Erythroblast (primary cell): ENCODE measurements at regions not wholly inside any gene's neighbourhood (a gene's known extent, or its start where the extent isn't known, plus 50 kb on each side); places are given as distances from the start of the nearest gene placed in this dataset.

Source experiments
- GATA1 ChIP-seq: IDR thresholded peaks from 2 replicates; pipeline ENCODE4 v1.6.1; 2011; ENCODE audit warnings: low read depth, mild to moderate bottlenecking, control low read depth, low read length, moderate library complexity
- POLR2A ChIP-seq: IDR thresholded peaks from 2 replicates; pipeline ENCODE4 v1.6.1; 2011; ENCODE audit warnings: mild to moderate bottlenecking, low read length

GRCh38 chr12:65755596-65755978 is 68.7 kb upstream of the HMGA2 start:
- TF ChIP-seq POLR2A (no peak), GATA1 (no peak)
